CD4-positive, alpha-beta T cell (primary cell): ENCODE measurements at regions not wholly inside any gene's neighbourhood (a gene's known extent, or its start where the extent isn't known, plus 50 kb on each side); places are given as distances from the start of the nearest gene placed in this dataset.

ENCODE experiments used
- ATAC-seq: fragments of 200-7000 bp; cut with Tn5 transposase; one replicate; pipeline ENCODE4 v1.10.0; 2022; ENCODE audit warnings: mild to moderate bottlenecking; ENCODE audit not compliant: poor library complexity
- CTCF ChIA-PET: fragments of 350-600 bp; sonication (Branson Sonifier 250); formaldehyde crosslinking; loops from one replicate; lab custom pipeline; 2021; ENCODE audit warnings: antibody characterized with exemption, inconsistent platforms; lab: Charles Lee
- POLR2A ChIA-PET: fragments of 350-600 bp; sonication (Branson Sonifier 250); formaldehyde crosslinking; loops from one replicate; lab custom pipeline; 2021; ENCODE audit warnings: antibody characterized with exemption, inconsistent platforms; lab: Charles Lee
- DNase-seq, 14 experiments: peaks; one replicate each; pipeline ENCODE4 v3.0.0-alpha.2; 2013 to 2020; ENCODE audit warnings: mixed read lengths in 2 of 14
- H3K27ac ChIP-seq, 2 donors: one replicate each; pipeline versions ENCODE4 v1.5.1 to v1.7.0; 2013; ENCODE audit warnings: low read length in 2 of 2, low read depth in 1 of 2, mild to moderate bottlenecking in 1 of 2
- H3K27me3 ChIP-seq, 2 experiments: 1 replicate in 1 of 2; 2 replicates in 1 of 2; pipeline versions ENCODE4 v1.6.1 to v1.7.0; 2013; ENCODE audit warnings: low read length in 2 of 2, control low read depth in 1 of 2, mild to moderate bottlenecking in 1 of 2, moderate library complexity in 1 of 2; ENCODE audit not compliant: insufficient read depth in 2 of 2, control insufficient read depth in 1 of 2
- H3K36me3 ChIP-seq: one replicate; pipeline ENCODE4 v1.6.1; 2013; ENCODE audit warnings: low read length, control low read depth; ENCODE audit not compliant: insufficient read depth
- H3K4me1 ChIP-seq: one replicate; pipeline ENCODE4 v1.6.1; 2013; ENCODE audit warnings: low read length, control low read depth; ENCODE audit not compliant: insufficient read depth
- H3K4me3 ChIP-seq: one replicate; pipeline ENCODE4 v1.5.1; 2013; ENCODE audit warnings: mild to moderate bottlenecking, low read length, moderate library complexity
- H3K9me3 ChIP-seq, 2 experiments: 1 replicate in 1 of 2; 2 replicates in 1 of 2; pipeline versions ENCODE4 v1.6.1 to v1.7.0; 2013; ENCODE audit warnings: low read length in 2 of 2, mild to moderate bottlenecking in 2 of 2, control low read depth in 1 of 2, moderate library complexity in 1 of 2; ENCODE audit not compliant: control insufficient read depth in 1 of 2, insufficient read depth in 1 of 2
- H3K27ac Mint-ChIP-seq: one replicate; pipeline ENCODE4 v1.8.0; 2020; ENCODE audit warnings: mixed read lengths
- H3K27me3 Mint-ChIP-seq: one replicate; pipeline ENCODE4 v1.8.0; 2021; ENCODE audit warnings: mixed read lengths
- H3K36me3 Mint-ChIP-seq: one replicate; pipeline ENCODE4 v1.8.0; 2021; ENCODE audit warnings: low read depth, mixed read lengths
- H3K4me1 Mint-ChIP-seq: one replicate; pipeline ENCODE4 v1.8.0; 2021; ENCODE audit warnings: low read depth, mixed read lengths
- H3K4me3 Mint-ChIP-seq: one replicate; pipeline ENCODE4 v1.8.0; 2020; ENCODE audit warnings: mild to moderate bottlenecking, mixed read lengths
- H3K9me3 Mint-ChIP-seq: one replicate; pipeline ENCODE4 v1.8.0; 2020; ENCODE audit warnings: mixed read lengths
- CTCF ChIP-seq: fragments of 200-600 bp; IDR thresholded peaks from one replicate; pipeline ENCODE4 v1.8.0; 2022; ENCODE audit warnings: antibody characterized with exemption, mild to moderate bottlenecking
- intact Hi-C, 2 experiments: fragments of 100-400 bp; cut with DNase I in 1 of 2; cut with micrococcal nuclease in 1 of 2; formaldehyde crosslinking; loops; one replicate each; pipeline versions ENCODE4 v1.15.1 to v1.9.0; 2023 to 2025; cut with DNase I, micrococcal nuclease

- DNase-seq (no peak), ATAC-seq (no peak)
- H3K36me3 ChIP-seq = no peaks in the 10 kb centered on the region
- Mint-ChIP-seq H3K27ac (no peak overlapping the region), H3K9me3 (peaks cover 10% of the 10 kb centered on the region), H3K4me1 (no peaks in the 10 kb centered on the region), H3K4me3 (no peak overlapping the region), H3K36me3 (no peaks in the 10 kb centered on the region), H3K27me3 (no peaks in the 10 kb centered on the region)
- POLR2A ChIA-PET = no interaction called here
- no peak for TF ChIP-seq CTCF
- no peaks in the 10 kb centered on the region for H3K4me1 ChIP-seq
- H3K9me3 ChIP-seq = peaks cover 0 to 5% of the 10 kb centered on the region in 2 experiments
- intact Hi-C loops = no loop called here
- CTCF ChIA-PET = no interaction called here
- H3K27me3 ChIP-seq = no peaks in the 10 kb centered on the region
- no peak overlapping the region for H3K27ac ChIP-seq
- no peak overlapping the region for H3K4me3 ChIP-seq
Measured at GRCh38 chr17:71349908-71350600, 770.8 kb upstream of the SOX9 start.

- ChIA-PET POLR2A (no interaction called here), CTCF (no interaction called here)
- Histone ChIP-seq H3K4me1 (no peaks in the 10 kb centered on the region), H3K4me3 (no peak overlapping the region), H3K9me3 (peaks cover 0 to 5% of the 10 kb centered on the region in 2 experiments), H3K27me3 (no peaks in the 10 kb centered on the region), H3K27ac (no peak overlapping the region), H3K36me3 (no peaks in the 10 kb centered on the region)
- ATAC-seq = no peak
- no peak for DNase-seq
- Mint-ChIP-seq H3K27ac (no peak overlapping the region), H3K36me3 (no peaks in the 10 kb centered on the region), H3K27me3 (no peaks in the 10 kb centered on the region), H3K4me3 (no peak overlapping the region), H3K9me3 (peaks cover 8% of the 10 kb centered on the region), H3K4me1 (no peaks in the 10 kb centered on the region)
- no peak for TF ChIP-seq CTCF
- intact Hi-C loops = no loop called here
Measured at GRCh38 chr17:71360301-71360700, 760.5 kb upstream of the SOX9 start.

GRCh38 chr17:71361656-71362450 is 759.0 kb upstream of the SOX9 start:
- H3K27me3 ChIP-seq = no peaks in the 10 kb centered on the region
- no peaks in the 10 kb centered on the region for H3K4me1 ChIP-seq
- H3K27ac ChIP-seq = no peak overlapping the region
- Mint-ChIP-seq H3K27me3 (no peaks in the 10 kb centered on the region), H3K4me3 (no peak overlapping the region), H3K4me1 (no peaks in the 10 kb centered on the region), H3K36me3 (no peaks in the 10 kb centered on the region), H3K27ac (no peak overlapping the region), H3K9me3 (peaks cover 8% of the 10 kb centered on the region)
- TF ChIP-seq CTCF = no peak
- no peak for ATAC-seq
- peaks cover 0 to 10% of the 10 kb centered on the region in 2 experiments for H3K9me3 ChIP-seq
- no peak overlapping the region for H3K4me3 ChIP-seq
- POLR2A ChIA-PET = no interaction called here
- DNase-seq = no peak
- intact Hi-C loops = no loop called here
- H3K36me3 ChIP-seq = no peaks in the 10 kb centered on the region
- CTCF ChIA-PET = no interaction called here
